ENCODE measurements at regions not wholly inside any gene's neighbourhood (a gene's known extent, or its start where the extent isn't known, plus 50 kb on each side); places are given as distances from the start of the nearest gene placed in this dataset.

DNA sequence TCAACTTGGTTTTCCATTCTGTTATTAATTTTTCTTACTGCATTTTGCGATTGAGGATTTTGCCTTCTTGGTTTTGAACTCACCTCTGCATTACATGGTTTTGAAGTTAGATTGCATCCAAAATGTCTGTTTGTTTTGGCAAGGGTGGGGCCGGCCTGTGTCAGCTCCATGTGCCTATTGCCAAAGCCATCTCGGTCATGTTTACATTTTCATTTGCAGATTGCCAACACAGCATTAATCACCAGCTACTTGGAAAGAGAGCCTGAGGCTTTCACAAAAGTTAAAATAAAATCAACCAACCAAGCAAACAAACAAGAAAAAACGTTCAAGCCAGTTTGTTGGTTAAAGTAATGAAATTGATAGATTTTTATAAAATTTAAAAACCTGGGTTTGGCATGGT, 695.8 kb downstream of the TYW1 start:
- H3K4me3 ChIP-seq (ENCODE audit: low read depth, low read length), result no peak overlapping the region
- TF ChIP-seq, protein P1, sequence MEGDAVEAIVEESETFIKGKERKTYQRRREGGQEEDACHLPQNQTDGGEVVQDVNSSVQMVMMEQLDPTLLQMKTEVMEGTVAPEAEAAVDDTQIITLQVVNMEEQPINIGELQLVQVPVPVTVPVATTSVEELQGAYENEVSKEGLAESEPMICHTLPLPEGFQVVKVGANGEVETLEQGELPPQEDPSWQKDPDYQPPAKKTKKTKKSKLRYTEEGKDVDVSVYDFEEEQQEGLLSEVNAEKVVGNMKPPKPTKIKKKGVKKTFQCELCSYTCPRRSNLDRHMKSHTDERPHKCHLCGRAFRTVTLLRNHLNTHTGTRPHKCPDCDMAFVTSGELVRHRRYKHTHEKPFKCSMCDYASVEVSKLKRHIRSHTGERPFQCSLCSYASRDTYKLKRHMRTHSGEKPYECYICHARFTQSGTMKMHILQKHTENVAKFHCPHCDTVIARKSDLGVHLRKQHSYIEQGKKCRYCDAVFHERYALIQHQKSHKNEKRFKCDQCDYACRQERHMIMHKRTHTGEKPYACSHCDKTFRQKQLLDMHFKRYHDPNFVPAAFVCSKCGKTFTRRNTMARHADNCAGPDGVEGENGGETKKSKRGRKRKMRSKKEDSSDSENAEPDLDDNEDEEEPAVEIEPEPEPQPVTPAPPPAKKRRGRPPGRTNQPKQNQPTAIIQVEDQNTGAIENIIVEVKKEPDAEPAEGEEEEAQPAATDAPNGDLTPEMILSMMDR (conservative IDR thresholded peaks at IDR 0.05; ENCODE audit: low read depth, low read length), result no peak
- DNase-seq (ENCODE audit: low read depth), result no peak

DNA sequence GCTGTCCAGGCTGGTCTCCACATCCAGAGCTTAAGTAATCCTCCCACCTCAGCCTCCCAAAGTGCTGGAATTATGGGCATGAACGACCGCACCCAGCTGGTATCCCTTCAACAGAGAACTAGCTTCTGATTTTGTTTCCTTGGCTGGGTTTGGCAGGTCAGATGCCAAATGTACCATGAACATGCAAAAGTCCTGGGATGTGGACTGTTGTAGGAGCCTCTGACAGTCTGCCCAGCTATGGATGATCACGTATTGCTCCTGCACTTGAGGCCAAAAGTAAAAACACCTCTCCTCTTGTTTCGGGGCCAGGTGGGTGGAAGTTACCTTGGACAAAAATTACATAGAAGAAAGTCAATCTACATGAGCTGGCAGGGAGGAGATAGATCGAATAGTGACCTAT, 699.5 kb downstream of the TYW1 start:
- no peak overlapping the region for H3K4me3 ChIP-seq (ENCODE audit: low read depth, low read length)
- TF ChIP-seq, protein P1 (conservative IDR thresholded peaks at IDR 0.05; ENCODE audit: low read depth, low read length), result no peak
- no peak for DNase-seq (ENCODE audit: low read depth)

DNA sequence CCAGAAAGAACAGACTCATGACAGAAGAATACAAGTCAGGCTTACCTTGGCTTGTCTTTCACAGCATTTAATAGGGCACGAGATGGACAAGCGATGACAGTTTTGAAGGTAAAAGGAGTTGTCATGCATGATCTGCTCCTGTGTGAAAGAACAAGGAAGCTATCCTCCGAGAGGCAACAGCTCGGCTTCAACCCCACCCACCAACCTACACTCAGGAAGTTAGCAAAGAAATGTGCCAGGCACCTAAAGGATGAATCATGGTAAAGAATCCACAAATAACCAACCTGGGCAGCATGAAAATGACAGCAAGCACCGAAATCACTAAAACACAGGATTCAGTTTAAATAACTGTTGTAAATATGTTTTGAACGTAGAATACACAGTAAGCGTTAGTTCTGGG, 700.2 kb downstream of the TYW1 start:
- DNase-seq (ENCODE audit: low read depth), result no peak
- TF ChIP-seq, protein P1 (conservative IDR thresholded peaks at IDR 0.05; ENCODE audit: low read depth, low read length), result no peak
- H3K4me3 ChIP-seq (ENCODE audit: low read depth, low read length), result no peak overlapping the region

DNA sequence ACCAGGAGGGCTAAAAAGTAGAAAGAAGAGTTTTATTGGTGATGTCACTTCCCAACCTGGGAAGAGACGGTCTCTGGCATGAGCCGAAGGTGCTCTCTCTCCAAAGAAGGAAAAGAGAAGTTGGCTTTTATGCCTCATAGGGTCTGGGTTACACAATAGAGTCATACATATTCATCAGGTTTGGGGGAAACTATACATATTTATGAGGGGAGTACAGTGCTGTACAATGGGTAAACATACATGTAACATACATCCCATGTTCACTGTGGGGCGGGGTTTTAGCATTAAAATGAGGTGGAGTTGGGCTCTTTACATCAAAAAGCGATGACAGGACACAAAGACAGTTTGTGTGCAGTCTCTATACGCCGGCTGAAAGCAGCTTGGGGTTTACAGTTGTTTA, 701.7 kb downstream of the TYW1 start:
- TF ChIP-seq, protein P1 (conservative IDR thresholded peaks at IDR 0.05; ENCODE audit: low read depth, low read length), result no peak
- H3K4me3 ChIP-seq (ENCODE audit: low read depth, low read length), result no peak overlapping the region
- DNase-seq (ENCODE audit: low read depth), result no peak

DNA sequence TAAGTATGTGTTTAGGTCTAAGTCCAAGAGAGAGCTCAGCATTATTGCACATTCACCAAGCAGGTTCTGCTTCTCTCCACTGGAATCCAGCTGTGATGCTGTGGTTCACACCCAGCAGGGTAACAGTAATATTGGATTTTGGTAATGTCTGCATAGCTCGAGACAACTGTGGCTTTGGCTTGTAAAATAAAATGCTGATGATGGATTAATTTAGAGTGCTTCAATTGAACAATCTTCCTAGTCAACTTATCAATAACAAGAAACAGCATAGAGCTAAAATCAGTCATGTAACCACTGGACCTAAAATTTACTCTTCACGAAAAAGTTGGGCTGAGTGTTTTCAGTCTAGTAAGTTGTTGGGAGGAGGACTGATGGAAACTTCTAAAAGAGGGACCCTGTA, 709.2 kb downstream of the TYW1 start:
- TF ChIP-seq, protein P1 (conservative IDR thresholded peaks at IDR 0.05; ENCODE audit: low read depth, low read length), result no peak
- no peak overlapping the region for H3K4me3 ChIP-seq (ENCODE audit: low read depth, low read length)
- DNase-seq (ENCODE audit: low read depth), result no peak

DNA sequence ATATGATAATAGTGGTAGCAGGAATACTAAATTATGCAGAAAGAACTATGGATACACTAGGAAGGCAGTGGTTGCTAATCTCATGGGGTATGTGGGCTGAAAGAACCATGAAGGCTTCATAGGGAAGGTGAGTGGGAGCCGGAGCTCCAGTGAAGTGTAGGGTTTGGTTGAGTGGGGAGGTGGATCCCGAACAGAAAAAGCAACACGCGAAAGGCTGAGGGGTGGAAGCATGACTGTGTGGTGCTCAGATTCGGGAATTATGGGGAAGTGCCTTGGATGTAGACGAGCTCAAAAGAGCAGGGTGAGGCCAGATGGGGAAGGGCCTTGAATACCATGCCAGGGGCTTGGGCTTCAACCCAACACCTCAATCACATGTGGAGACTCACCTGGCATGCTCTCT, 715.1 kb downstream of the TYW1 start:
- H3K4me3 ChIP-seq (ENCODE audit: low read depth, low read length), result no peak overlapping the region
- TF ChIP-seq, protein P1 (conservative IDR thresholded peaks at IDR 0.05; ENCODE audit: low read depth, low read length), result no peak
- DNase-seq (ENCODE audit: low read depth), result no peak

DNA sequence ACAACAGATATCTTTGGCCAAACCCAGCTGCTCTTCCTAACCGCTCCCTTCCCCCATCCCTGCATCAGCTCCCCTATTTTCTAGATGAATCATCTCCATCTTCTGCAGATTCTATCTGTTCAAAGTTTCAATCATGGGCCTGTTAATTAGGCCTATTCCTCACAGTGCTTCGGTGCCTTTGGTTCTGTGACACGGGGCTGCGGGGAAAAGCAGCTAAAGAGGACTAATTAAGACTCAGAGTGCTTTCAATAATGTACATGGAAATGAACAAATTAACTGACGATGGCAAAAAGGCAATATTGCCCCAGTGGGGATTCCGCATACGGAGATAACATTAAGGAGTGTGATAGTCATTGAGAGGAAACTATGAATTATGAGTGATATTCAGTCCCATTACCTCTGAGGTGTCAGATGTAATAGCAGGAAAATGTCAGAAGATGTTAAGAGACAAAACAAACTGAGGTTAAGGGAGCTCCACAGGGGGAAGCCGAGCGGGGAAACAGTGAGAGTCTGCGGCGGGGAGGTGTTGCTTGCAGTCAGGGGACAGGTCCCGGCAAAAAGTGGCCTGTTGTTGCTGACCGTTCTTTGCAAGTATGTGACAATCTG, 716.9 kb downstream of the TYW1 start:
- TF ChIP-seq, protein P1 (conservative IDR thresholded peaks at IDR 0.05; ENCODE audit: low read depth, low read length), result no peak

More for the DNA sequence above, 716.9 kb downstream of the TYW1 start:
- DNase-seq (ENCODE audit: low read depth), result no peak
- no peak overlapping the region for H3K4me3 ChIP-seq (ENCODE audit: low read depth, low read length)

All from epithelial cell of proximal tubule (primary cell).